ENCODE measurements at regions not wholly inside any gene's neighbourhood (a gene's known extent, or its start where the extent isn't known, plus 50 kb on each side); places are given as distances from the start of the nearest gene placed in this dataset.

DNA sequence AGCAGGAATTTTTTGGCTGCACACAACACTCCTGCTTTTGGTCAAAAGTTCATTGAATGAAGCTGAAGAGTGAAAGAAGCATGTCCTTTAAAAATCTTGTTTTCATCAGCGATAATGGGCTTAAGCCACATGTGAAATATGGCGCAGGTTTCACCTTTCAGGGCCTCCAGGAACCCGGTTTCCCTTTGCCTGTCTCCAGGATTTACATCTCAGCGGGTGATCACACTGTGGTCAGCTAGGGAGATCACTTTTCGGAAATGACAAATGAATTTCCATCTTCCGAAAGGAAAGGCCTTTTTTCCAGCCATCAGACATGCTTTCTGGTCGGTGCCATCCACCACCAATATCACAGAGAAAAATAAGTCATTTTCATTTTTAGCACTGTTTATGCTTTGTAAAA is 727.1 kb upstream of the TBX3 start:
- H3K36me3 ChIP-seq: no peaks in the 10 kb centered on the region
- no peaks in the 10 kb centered on the region for H3K27me3 ChIP-seq
- H3K9me3 ChIP-seq: no peaks in the 10 kb centered on the region
- no peak overlapping the region for H3K27ac ChIP-seq
- DNase-seq (no peak), ATAC-seq (no peak)
- WGBS (ENCODE audit: insufficient coverage, low coverage, low lambda C conversion rate, missing lambda C conversion rate): 65% methylated on average over 6 of the region's 7 CpGs
- no peaks in the 10 kb centered on the region for H3K4me1 ChIP-seq
- TF ChIP-seq, protein P1, sequence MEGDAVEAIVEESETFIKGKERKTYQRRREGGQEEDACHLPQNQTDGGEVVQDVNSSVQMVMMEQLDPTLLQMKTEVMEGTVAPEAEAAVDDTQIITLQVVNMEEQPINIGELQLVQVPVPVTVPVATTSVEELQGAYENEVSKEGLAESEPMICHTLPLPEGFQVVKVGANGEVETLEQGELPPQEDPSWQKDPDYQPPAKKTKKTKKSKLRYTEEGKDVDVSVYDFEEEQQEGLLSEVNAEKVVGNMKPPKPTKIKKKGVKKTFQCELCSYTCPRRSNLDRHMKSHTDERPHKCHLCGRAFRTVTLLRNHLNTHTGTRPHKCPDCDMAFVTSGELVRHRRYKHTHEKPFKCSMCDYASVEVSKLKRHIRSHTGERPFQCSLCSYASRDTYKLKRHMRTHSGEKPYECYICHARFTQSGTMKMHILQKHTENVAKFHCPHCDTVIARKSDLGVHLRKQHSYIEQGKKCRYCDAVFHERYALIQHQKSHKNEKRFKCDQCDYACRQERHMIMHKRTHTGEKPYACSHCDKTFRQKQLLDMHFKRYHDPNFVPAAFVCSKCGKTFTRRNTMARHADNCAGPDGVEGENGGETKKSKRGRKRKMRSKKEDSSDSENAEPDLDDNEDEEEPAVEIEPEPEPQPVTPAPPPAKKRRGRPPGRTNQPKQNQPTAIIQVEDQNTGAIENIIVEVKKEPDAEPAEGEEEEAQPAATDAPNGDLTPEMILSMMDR (IDR thresholded peaks at IDR 0.05): no peak
- TF ChIP-seq POLR2A (IDR thresholded peaks at IDR 0.05): no peak
- no peak overlapping the region for H3K4me3 ChIP-seq
- intact Hi-C loops (cut with DNase I): no loop called here

DNA sequence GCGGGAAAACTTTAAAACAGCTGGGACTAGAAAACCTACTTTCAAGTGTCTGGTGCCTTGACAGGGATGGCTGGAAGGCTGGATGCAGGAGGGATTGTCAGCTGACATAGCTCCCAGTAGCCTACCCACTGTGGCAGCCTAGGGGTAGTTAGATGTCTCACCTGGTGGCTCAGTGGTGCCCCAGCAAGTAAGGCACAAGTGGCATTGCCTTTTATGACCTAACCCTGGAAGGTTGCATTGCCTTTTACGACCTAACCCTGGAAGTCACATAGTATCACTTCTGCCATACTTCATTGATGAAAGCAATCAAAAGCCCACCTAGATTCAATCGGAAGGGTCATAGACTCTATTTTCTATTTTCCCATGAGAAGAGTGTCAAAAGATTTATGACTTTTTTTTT is 724.7 kb upstream of the TBX3 start:
- Histone ChIP-seq H3K4me1 (no peaks in the 10 kb centered on the region), H3K4me3 (no peak overlapping the region), H3K36me3 (no peaks in the 10 kb centered on the region), H3K27me3 (no peaks in the 10 kb centered on the region), H3K27ac (no peak overlapping the region), H3K9me3 (no peaks in the 10 kb centered on the region)
- TF ChIP-seq, protein P1 (IDR thresholded peaks at IDR 0.05): no peak
- no peak for TF ChIP-seq POLR2A (IDR thresholded peaks at IDR 0.05)
- DNase-seq: no peak
- WGBS (ENCODE audit: insufficient coverage, low coverage, low lambda C conversion rate, missing lambda C conversion rate): 82% methylated on average over 3 of the region's 3 CpGs
- no peak for ATAC-seq
- intact Hi-C loops (cut with DNase I): no loop called here

DNA sequence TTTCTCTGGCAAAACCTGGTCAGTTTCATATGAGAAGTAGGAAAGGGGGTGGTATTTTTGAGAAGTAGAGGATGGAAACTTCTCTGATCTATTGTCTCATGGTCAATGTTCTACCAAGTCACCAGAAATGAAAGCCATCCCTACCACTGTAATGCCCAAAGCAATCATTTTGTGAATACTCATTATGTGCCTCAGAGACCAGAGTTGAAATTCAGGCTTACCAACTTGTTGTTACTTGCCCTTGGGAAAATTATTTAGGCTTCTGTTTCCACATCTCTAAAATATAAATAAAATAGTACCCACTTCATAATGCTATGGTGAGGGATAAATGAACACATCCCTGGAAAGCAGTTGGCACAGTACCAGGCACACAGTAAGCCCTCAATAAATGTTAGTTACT is 723.7 kb upstream of the TBX3 start:
- Histone ChIP-seq H3K4me1 (no peaks in the 10 kb centered on the region), H3K36me3 (no peaks in the 10 kb centered on the region), H3K4me3 (no peak overlapping the region), H3K9me3 (no peaks in the 10 kb centered on the region), H3K27ac (no peak overlapping the region), H3K27me3 (no peaks in the 10 kb centered on the region)
- TF ChIP-seq, protein P1 (IDR thresholded peaks at IDR 0.05): no peak
- no peak for TF ChIP-seq POLR2A (IDR thresholded peaks at IDR 0.05)
- intact Hi-C loops (cut with DNase I): no loop called here
- DNase-seq: no peak
- ATAC-seq: no peak

DNA sequence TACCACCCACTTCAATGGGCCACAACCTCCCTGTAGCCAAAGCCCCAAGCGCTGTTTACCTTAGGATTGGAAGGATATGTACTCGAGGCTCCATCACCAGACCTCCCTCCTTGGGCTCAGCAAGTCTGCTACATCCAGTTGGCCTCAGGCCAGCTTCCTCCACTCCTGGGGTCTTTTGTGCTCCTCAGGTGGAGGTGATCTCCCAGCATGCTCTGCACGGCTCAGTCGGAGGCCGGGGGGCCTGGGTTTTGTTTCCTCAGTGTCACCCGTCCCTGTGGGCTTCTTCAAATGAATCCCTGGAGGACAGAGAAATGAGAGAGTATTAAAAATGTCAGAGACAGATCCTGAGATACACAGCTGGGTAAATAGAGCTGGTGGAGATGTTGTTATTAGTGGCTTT is 723.1 kb upstream of the TBX3 start:
- Histone ChIP-seq H3K27ac (no peak overlapping the region), H3K9me3 (no peaks in the 10 kb centered on the region), H3K27me3 (no peaks in the 10 kb centered on the region), H3K36me3 (no peaks in the 10 kb centered on the region), H3K4me3 (no peak overlapping the region), H3K4me1 (no peaks in the 10 kb centered on the region)
- intact Hi-C loops (cut with DNase I): no loop called here
- WGBS (ENCODE audit: insufficient coverage, low coverage, low lambda C conversion rate, missing lambda C conversion rate): 57% methylated on average over 5 of the region's 6 CpGs
- TF ChIP-seq POLR2A (IDR thresholded peaks at IDR 0.05): no peak
- TF ChIP-seq, protein P1 (IDR thresholded peaks at IDR 0.05): no peak
- DNase-seq: no peak
- ATAC-seq: no peak

DNA sequence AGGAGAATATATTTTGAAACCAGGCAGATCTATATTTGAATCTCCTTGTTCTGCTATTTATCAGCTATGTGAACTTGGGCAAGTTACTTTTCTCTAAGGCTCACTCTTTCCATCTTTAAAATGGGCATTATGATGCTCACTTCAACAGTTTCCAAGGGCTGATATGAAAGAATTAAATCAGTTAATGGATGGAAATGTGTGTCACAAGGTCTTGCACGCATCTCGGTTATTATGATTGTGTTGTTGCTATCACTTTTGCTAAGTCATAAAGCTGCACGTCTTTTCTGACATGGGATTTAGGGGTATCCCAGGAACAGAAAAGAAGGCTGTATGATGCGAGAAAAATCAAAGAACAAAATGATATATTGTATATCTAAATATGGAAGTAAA is 721.5 kb upstream of the TBX3 start:
- Histone ChIP-seq H3K9me3 (no peaks in the 10 kb centered on the region), H3K4me1 (no peaks in the 10 kb centered on the region), H3K27ac (no peak overlapping the region), H3K27me3 (no peaks in the 10 kb centered on the region), H3K4me3 (no peak overlapping the region), H3K36me3 (no peaks in the 10 kb centered on the region)
- DNase-seq: no peak
- no peak for TF ChIP-seq POLR2A (IDR thresholded peaks at IDR 0.05)
- TF ChIP-seq, protein P1 (IDR thresholded peaks at IDR 0.05): no peak
- intact Hi-C loops (cut with DNase I): no loop called here
- WGBS (ENCODE audit: insufficient coverage, low coverage, low lambda C conversion rate, missing lambda C conversion rate): 73% methylated on average over 4 of the region's 4 CpGs
- no peak for ATAC-seq
